Vagina (tissue), 2 donors: ENCODE measurements at regions not wholly inside any gene's neighbourhood (a gene's known extent, or its start where the extent isn't known, plus 50 kb on each side); places are given as distances from the start of the nearest gene placed in this dataset.

Experiments used
- DNase-seq, 2 donors: peaks; one replicate each; pipeline ENCODE4 v3.0.0-alpha.2; 2017; ENCODE audit errors: extremely low spot score in 2 of 2
- H3K27ac ChIP-seq: fragments of 200-600 bp; sonication (generic); one replicate; pipeline ENCODE4 v1.5.1; 2019
- H3K27me3 ChIP-seq: fragments of 200-600 bp; sonication (generic); one replicate; pipeline ENCODE4 v1.5.1; 2019
- H3K36me3 ChIP-seq, 2 donors: fragments of 200-600 bp; sonication (generic); one replicate each; pipeline ENCODE4 v1.5.1; 2017 to 2019
- H3K4me1 ChIP-seq: fragments of 200-600 bp; sonication (generic); one replicate; pipeline ENCODE4 v1.5.1; 2019
- H3K4me3 ChIP-seq, 2 donors: fragments of 200-600 bp; sonication (generic); 1 replicate in 1 of 2; 2 replicates in 1 of 2; pipeline ENCODE4 v1.5.1; 2016 to 2019
- H3K9me3 ChIP-seq: fragments of 200-600 bp; sonication (generic); one replicate; pipeline ENCODE4 v1.5.1; 2019
- CTCF ChIP-seq, 3 experiments: fragments of 450-650 bp in 2 of 3; fragments of 200-600 bp in 1 of 3; sonication (generic) in 1 of 3; IDR thresholded peaks; one replicate each; pipeline ENCODE4 v1.5.1; 2017 to 2019; ENCODE audit warnings: antibody characterized with exemption in 3 of 3, mild to moderate bottlenecking in 2 of 3, moderate library complexity in 2 of 3
- POLR2A ChIP-seq, 2 donors: fragments of 450-650 bp; IDR thresholded peaks; one replicate each; pipeline ENCODE4 v1.6.1; 2017; ENCODE audit warnings: antibody characterized with exemption in 2 of 2, mild to moderate bottlenecking in 2 of 2, moderate library complexity in 2 of 2
- POLR2AphosphoS5 ChIP-seq, 2 donors: sonication (generic); formaldehyde crosslinking; IDR thresholded peaks; one replicate each; pipeline ENCODE4 v1.9.0; 2017; ENCODE audit warnings: antibody characterized with exemption in 2 of 2, mild to moderate bottlenecking in 2 of 2, low read depth in 1 of 2; ENCODE audit not compliant: insufficient read depth in 1 of 2
- intact Hi-C: fragments of 100-400 bp; cut with DNase I; formaldehyde crosslinking; loops from one replicate; pipeline ENCODE4 v1.15.1; 2023

GRCh38 chr1:201755200-201755599 lies 73.8 kb upstream of the IPO9 start:
- H3K27ac ChIP-seq = no peak overlapping the region
- peaks cover 61% of the 10 kb centered on the region for H3K4me1 ChIP-seq
- no peaks in the 10 kb centered on the region for H3K9me3 ChIP-seq
- no peak for DNase-seq
- intact Hi-C loops = no loop called here
- no peak overlapping the region for H3K4me3 ChIP-seq
- TF ChIP-seq POLR2AphosphoS5 (IDR thresholded peaks at IDR 0.05; ENCODE audit: insufficient read depth in 1 of 2, low read depth in 1 of 2) = no peak
- TF ChIP-seq POLR2A (IDR thresholded peaks at IDR 0.05) = no peak
- TF ChIP-seq CTCF (IDR thresholded peaks at IDR 0.05) = no peak
- H3K27me3 ChIP-seq = no peaks in the 10 kb centered on the region
- no peaks in the 10 kb centered on the region for H3K36me3 ChIP-seq

DNA sequence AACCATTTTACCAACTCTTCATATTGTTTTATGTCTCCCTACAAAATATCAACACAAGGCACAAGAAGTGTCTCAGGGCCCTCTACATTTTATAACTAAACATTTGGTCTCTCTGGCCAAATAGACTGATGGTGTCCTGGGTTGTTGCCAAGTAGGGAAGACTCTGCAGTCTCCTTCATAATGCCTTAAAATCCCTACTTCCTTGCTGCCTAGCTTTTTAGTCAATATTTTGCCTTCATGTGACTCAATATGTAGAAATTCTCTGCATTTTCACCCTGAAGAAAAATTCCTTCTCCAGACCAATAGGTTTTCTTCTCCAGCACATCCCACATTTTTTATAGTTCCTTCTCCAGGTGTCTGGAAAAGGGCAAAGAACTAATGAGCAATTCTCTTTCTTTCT lies 72.6 kb upstream of the IPO9 start:
- intact Hi-C loops = no loop called here
- H3K4me1 ChIP-seq = peaks cover 54% of the 10 kb centered on the region

DNA sequence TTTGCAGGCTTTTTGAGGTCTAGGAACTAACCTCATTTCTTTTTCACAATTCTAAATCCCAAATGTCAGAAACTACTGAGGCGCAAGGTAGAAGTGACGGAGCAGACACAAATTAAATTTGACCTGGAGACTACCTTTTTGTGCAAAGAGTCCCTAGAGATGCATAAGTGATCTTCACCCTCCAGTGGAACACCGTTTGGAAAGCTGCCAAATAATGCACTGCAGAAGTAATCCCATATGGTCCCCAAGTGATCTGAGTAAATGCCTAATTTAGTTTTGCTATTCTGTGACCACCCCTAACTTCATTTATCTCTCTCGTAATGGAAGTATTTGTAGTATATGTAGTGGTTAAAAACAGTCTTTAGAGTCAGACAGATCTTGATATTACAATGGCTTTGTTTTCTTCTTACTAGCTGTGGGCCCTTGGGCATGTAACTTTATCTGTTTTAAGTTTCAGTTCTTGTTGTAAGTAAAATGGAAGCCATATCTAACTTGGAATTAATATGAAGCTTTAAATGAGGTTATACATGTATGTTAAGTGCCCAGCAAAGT lies 70.4 kb upstream of the IPO9 start:
- TF ChIP-seq POLR2A (IDR thresholded peaks at IDR 0.05) = no peak
- no peak for TF ChIP-seq POLR2AphosphoS5 (IDR thresholded peaks at IDR 0.05; ENCODE audit: insufficient read depth in 1 of 2, low read depth in 1 of 2)
- TF ChIP-seq CTCF (IDR thresholded peaks at IDR 0.05) = no peak
- H3K27ac ChIP-seq = no peak overlapping the region
- no peaks in the 10 kb centered on the region for H3K36me3 ChIP-seq
- intact Hi-C loops = no loop called here
- no peak for DNase-seq
- peaks cover 59% of the 10 kb centered on the region for H3K4me1 ChIP-seq
- no peak overlapping the region for H3K4me3 ChIP-seq
- H3K27me3 ChIP-seq = no peaks in the 10 kb centered on the region
- no peaks in the 10 kb centered on the region for H3K9me3 ChIP-seq

More for the DNA sequence above, 72.6 kb upstream of the IPO9 start:
- Histone ChIP-seq H3K27ac (no peak overlapping the region), H3K36me3 (no peaks in the 10 kb centered on the region), H3K9me3 (no peaks in the 10 kb centered on the region), H3K4me3 (no peak overlapping the region), H3K27me3 (no peaks in the 10 kb centered on the region)
- no peak for TF ChIP-seq CTCF (IDR thresholded peaks at IDR 0.05)
- TF ChIP-seq POLR2AphosphoS5 (IDR thresholded peaks at IDR 0.05; ENCODE audit: insufficient read depth in 1 of 2, low read depth in 1 of 2) = no peak
- TF ChIP-seq POLR2A (IDR thresholded peaks at IDR 0.05) = no peak
- no peak for DNase-seq

GRCh38 chr1:201759194-201759815 lies 69.7 kb upstream of the IPO9 start:
- no peaks in the 10 kb centered on the region for H3K36me3 ChIP-seq
- H3K27ac ChIP-seq = no peak overlapping the region
- no peak overlapping the region for H3K4me3 ChIP-seq
- no peaks in the 10 kb centered on the region for H3K9me3 ChIP-seq
- intact Hi-C loops = no loop called here
- H3K27me3 ChIP-seq = no peaks in the 10 kb centered on the region
- no peak for DNase-seq
- TF ChIP-seq POLR2A (IDR thresholded peaks at IDR 0.05) (no peak), POLR2AphosphoS5 (IDR thresholded peaks at IDR 0.05; ENCODE audit: insufficient read depth in 1 of 2, low read depth in 1 of 2) (no peak), CTCF (IDR thresholded peaks at IDR 0.05) (no peak)
- peaks cover 59% of the 10 kb centered on the region for H3K4me1 ChIP-seq

GRCh38 chr1:201760516-201760915 lies 68.4 kb upstream of the IPO9 start:
- no peak for DNase-seq
- Histone ChIP-seq H3K27ac (no peak overlapping the region), H3K4me1 (peaks cover 55% of the 10 kb centered on the region), H3K27me3 (no peaks in the 10 kb centered on the region), H3K36me3 (no peaks in the 10 kb centered on the region), H3K4me3 (no peak overlapping the region), H3K9me3 (no peaks in the 10 kb centered on the region)
- TF ChIP-seq CTCF (IDR thresholded peaks at IDR 0.05) (no peak), POLR2A (IDR thresholded peaks at IDR 0.05) (no peak), POLR2AphosphoS5 (IDR thresholded peaks at IDR 0.05; ENCODE audit: insufficient read depth in 1 of 2, low read depth in 1 of 2) (no peak)
- intact Hi-C loops = no loop called here
